CD8-positive, alpha-beta memory T cell (primary cell): ENCODE measurements at regions not wholly inside any gene's neighbourhood (a gene's known extent, or its start where the extent isn't known, plus 50 kb on each side); places are given as distances from the start of the nearest gene placed in this dataset.
"Not testable (repeated sequence)": the region's sequence is repeated elsewhere in the genome, so short reads cannot be mapped to it uniquely, and the experiment has no call there.

ENCODE experiments used
- CTCF ChIA-PET: fragments of 350-600 bp; sonication (Branson Sonifier 250); formaldehyde crosslinking; loops from one replicate; lab custom pipeline; 2021; ENCODE audit warnings: antibody characterized with exemption; lab: Charles Lee
- POLR2A ChIA-PET: fragments of 350-600 bp; sonication (Branson Sonifier 250); formaldehyde crosslinking; loops from one replicate; lab custom pipeline; 2021; ENCODE audit warnings: antibody characterized with exemption; lab: Charles Lee
- DNase-seq, 5 donors: peaks; one replicate each; pipeline versions ENCODE4 v3.0.0 to v3.0.0-alpha.2; 2020 to 2022; ENCODE audit warnings: mixed read lengths in 1 of 5
- H3K27ac ChIP-seq: one replicate; pipeline ENCODE4 v1.7.0; 2013; ENCODE audit warnings: low read depth, mild to moderate bottlenecking, low read length, moderate library complexity
- H3K27me3 ChIP-seq: 2 replicates; pipeline ENCODE4 v1.7.0; 2013; ENCODE audit warnings: low read length, mild to moderate bottlenecking; ENCODE audit not compliant: insufficient read depth, poor library complexity, severe bottlenecking
- H3K36me3 ChIP-seq: 2 replicates; pipeline ENCODE4 v1.7.0; 2013; ENCODE audit warnings: mild to moderate bottlenecking, low read length, moderate library complexity; ENCODE audit not compliant: insufficient read depth
- H3K4me1 ChIP-seq: 2 replicates; pipeline ENCODE4 v1.7.0; 2013; ENCODE audit warnings: mild to moderate bottlenecking, low read length, moderate library complexity; ENCODE audit not compliant: insufficient read depth
- H3K4me3 ChIP-seq: 2 replicates; pipeline ENCODE4 v1.7.0; 2013; ENCODE audit warnings: mild to moderate bottlenecking, low read length
- H3K9me3 ChIP-seq: 2 replicates; pipeline ENCODE4 v1.7.0; 2013; ENCODE audit warnings: mild to moderate bottlenecking, low read length
- H3K27ac Mint-ChIP-seq, 8 donors: one replicate each; pipeline ENCODE4 v1.8.0; 2020 to 2021; ENCODE audit warnings: mixed read lengths in 8 of 8, mild to moderate bottlenecking in 6 of 8, inconsistent platforms in 3 of 8, moderate library complexity in 3 of 8
- H3K27me3 Mint-ChIP-seq, 2 donors: one replicate each; pipeline ENCODE4 v1.8.0; 2020 to 2021; ENCODE audit warnings: mixed read lengths in 2 of 2, mild to moderate bottlenecking in 1 of 2, moderate library complexity in 1 of 2
- H3K36me3 Mint-ChIP-seq, 3 donors: one replicate each; pipeline ENCODE4 v1.8.0; 2020 to 2021; ENCODE audit warnings: mixed read lengths in 3 of 3, inconsistent platforms in 1 of 3, mild to moderate bottlenecking in 1 of 3
- H3K4me1 Mint-ChIP-seq, 3 donors: one replicate each; pipeline ENCODE4 v1.8.0; 2020 to 2021; ENCODE audit warnings: mixed read lengths in 3 of 3, inconsistent platforms in 1 of 3, mild to moderate bottlenecking in 1 of 3
- H3K4me3 Mint-ChIP-seq, 7 donors: one replicate each; pipeline ENCODE4 v1.8.0; 2020 to 2021; ENCODE audit warnings: mixed read lengths in 7 of 7, mild to moderate bottlenecking in 6 of 7, moderate library complexity in 4 of 7, inconsistent platforms in 2 of 7
- H3K9me3 Mint-ChIP-seq, 5 donors: one replicate each; pipeline ENCODE4 v1.8.0; 2020 to 2022; ENCODE audit warnings: mixed read lengths in 5 of 5, mild to moderate bottlenecking in 3 of 5, moderate library complexity in 2 of 5, inconsistent platforms in 1 of 5

DNA sequence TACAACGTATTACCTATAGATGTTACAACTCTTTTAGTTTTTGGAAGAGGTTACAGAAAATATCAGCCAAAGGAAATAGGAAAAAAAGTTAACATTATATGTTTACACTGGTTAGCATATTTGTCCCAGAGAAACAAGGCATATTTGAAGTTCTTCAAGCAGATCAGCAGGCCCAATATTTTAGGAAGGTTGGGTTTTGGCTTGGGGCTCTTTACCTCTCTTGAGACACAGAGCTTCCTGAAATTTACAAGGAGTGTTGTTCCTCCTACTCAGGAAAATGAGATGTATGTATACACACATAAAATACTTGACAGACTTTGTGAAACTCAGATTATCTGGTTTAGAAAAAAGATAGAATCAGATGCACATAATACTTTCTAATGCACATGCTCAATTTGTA, 323.6 kb downstream of the HGF start:
- Mint-ChIP-seq H3K36me3 (no peaks in the 10 kb centered on the region), H3K4me3 (no peak overlapping the region), H3K9me3 (peaks cover 0 to 20% (median 2%) of the 10 kb centered on the region in 5 donors), H3K27ac (no peak overlapping the region), H3K4me1 (no peaks in the 10 kb centered on the region), H3K27me3 (no peaks in the 10 kb centered on the region)
- CTCF ChIA-PET, result no interaction called here
- DNase-seq, result no peak
- no peak overlapping the region for H3K27ac ChIP-seq
- H3K27me3 ChIP-seq, result no peaks in the 10 kb centered on the region
- H3K4me3 ChIP-seq, result no peak overlapping the region
- H3K36me3 ChIP-seq, result no peaks in the 10 kb centered on the region
- no peaks in the 10 kb centered on the region for H3K4me1 ChIP-seq
- no peaks in the 10 kb centered on the region for H3K9me3 ChIP-seq
- POLR2A ChIA-PET, result no interaction called here

DNA sequence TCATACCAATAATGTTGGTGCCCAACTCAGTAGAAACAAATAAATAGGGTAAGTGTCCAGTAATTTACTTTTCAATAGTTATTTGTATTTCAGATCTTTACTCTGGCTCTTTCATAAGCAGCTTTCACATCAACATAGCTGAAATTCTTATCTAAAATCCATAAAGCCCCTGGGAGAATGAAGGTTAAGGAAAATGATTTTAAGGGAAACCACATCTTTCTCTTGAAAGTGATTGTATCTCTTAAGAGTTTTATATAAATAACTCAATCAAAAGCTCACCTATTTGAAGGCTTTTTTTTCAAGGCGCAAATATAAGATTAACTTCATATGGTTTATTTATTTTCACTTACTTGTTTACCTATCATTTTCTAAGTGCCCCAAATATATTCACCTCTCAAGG, 324.4 kb downstream of the HGF start:
- Mint-ChIP-seq H3K27ac (no peak overlapping the region), H3K9me3 (peaks cover 0 to 15% (median 4%) of the 10 kb centered on the region in 5 donors), H3K4me1 (no peaks in the 10 kb centered on the region), H3K4me3 (no peak overlapping the region), H3K36me3 (no peaks in the 10 kb centered on the region), H3K27me3 (no peaks in the 10 kb centered on the region)
- no peaks in the 10 kb centered on the region for H3K4me1 ChIP-seq
- H3K4me3 ChIP-seq, result no peak overlapping the region
- POLR2A ChIA-PET, result no interaction called here
- H3K36me3 ChIP-seq, result no peaks in the 10 kb centered on the region
- no peaks in the 10 kb centered on the region for H3K9me3 ChIP-seq
- CTCF ChIA-PET, result no interaction called here
- DNase-seq, result no peak
- no peaks in the 10 kb centered on the region for H3K27me3 ChIP-seq
- H3K27ac ChIP-seq, result no peak overlapping the region

DNA sequence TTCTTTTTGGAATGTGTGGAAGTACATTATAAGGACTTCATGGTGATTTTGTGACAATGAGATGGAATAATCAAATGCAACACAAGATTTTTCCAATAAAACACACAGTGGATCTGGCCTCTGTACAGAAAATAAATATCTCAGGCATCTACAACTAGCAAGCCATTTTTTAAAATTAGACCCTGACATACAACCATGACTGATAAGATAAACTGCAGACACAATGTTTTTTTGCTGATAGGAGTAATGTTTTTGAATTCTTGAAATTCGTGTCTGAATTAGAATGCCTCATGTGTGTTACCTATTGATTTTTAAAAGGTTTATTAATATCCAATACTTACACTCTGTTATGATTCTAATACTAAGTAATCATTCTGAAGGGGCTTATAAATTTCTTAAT, 328.1 kb downstream of the HGF start:
- no peaks in the 10 kb centered on the region for H3K36me3 Mint-ChIP-seq
- POLR2A ChIA-PET, result no interaction called here
- Histone ChIP-seq H3K27me3 (no peaks in the 10 kb centered on the region), H3K36me3 (no peaks in the 10 kb centered on the region), H3K9me3 (no peaks in the 10 kb centered on the region), H3K27ac (no peak overlapping the region), H3K4me3 (no peak overlapping the region), H3K4me1 (no peaks in the 10 kb centered on the region)
- CTCF ChIA-PET, result no interaction called here
- DNase-seq, result no peak
- no peak overlapping the region for H3K27ac Mint-ChIP-seq
- no peaks in the 10 kb centered on the region for H3K4me1 Mint-ChIP-seq
- H3K4me3 Mint-ChIP-seq, result no peak overlapping the region
- no peaks in the 10 kb centered on the region for H3K27me3 Mint-ChIP-seq
- peaks cover 4 to 14% (median 8%) of the 10 kb centered on the region in 5 donors for H3K9me3 Mint-ChIP-seq

DNA sequence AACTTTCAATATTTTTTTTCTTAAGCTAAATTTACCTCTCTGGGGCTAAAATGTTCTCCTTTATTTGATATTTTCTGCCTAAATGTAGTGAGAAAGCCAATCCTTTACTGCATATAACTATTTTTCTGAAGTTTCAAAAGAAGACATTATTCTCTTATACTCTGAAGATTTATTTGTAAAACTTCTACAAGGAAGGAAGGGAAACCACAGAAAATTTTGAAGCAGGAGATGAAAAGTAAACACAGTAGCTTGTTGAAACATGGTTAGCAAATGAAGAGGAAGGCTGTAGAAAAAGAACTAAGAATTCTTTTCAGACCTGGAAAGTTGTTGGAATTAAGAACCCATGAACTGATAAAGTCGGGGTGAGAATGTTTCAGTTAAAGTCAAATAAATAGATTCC, 330.3 kb downstream of the HGF start:
- no peaks in the 10 kb centered on the region for H3K9me3 ChIP-seq
- H3K27ac Mint-ChIP-seq, result no peak overlapping the region
- H3K4me1 Mint-ChIP-seq, result no peaks in the 10 kb centered on the region
- H3K27me3 ChIP-seq, result no peaks in the 10 kb centered on the region
- no peak for DNase-seq
- no peak overlapping the region for H3K27ac ChIP-seq
- H3K36me3 Mint-ChIP-seq, result peaks cover 0 to 1% (median 0%) of the 10 kb centered on the region in 3 donors
- H3K27me3 Mint-ChIP-seq, result no peaks in the 10 kb centered on the region
- CTCF ChIA-PET, result no interaction called here
- H3K4me3 ChIP-seq, result no peak overlapping the region
- H3K36me3 ChIP-seq, result no peaks in the 10 kb centered on the region
- H3K4me3 Mint-ChIP-seq, result no peak overlapping the region
- POLR2A ChIA-PET, result no interaction called here
- no peaks in the 10 kb centered on the region for H3K4me1 ChIP-seq
- peaks cover 4 to 16% (median 12%) of the 10 kb centered on the region in 5 donors for H3K9me3 Mint-ChIP-seq

DNA sequence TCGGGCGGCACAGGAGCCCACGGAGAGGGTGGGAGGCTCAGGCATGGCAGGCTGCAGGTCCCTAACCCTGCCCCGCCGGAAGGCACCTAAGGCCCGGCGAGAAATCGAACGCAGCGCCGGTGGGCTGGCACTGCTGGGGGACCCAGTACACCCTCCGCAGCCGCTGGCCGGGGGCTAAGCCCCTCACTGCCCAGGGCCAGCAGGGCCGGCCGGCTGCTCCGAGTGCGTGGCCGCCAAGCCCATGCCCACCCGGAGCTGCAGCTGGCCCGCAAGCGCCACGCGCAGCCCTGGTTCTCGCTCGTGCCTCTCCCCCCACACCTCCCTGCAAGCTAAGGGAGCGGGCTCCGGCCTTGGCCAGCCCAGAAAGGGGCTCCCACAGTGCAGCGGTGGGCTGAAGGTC, 332.7 kb downstream of the HGF start:
- H3K9me3 Mint-ChIP-seq, result peaks cover 4 to 19% (median 10%) of the 10 kb centered on the region in 5 donors
- H3K36me3 Mint-ChIP-seq, DNase-seq, CTCF ChIA-PET, H3K4me3 Mint-ChIP-seq, H3K27ac ChIP-seq, H3K4me1 Mint-ChIP-seq, H3K4me1 ChIP-seq, H3K4me3 ChIP-seq, H3K27ac Mint-ChIP-seq, POLR2A ChIA-PET, H3K36me3 ChIP-seq, H3K9me3 ChIP-seq, H3K27me3 ChIP-seq, H3K27me3 Mint-ChIP-seq: not testable (repeated sequence)

DNA sequence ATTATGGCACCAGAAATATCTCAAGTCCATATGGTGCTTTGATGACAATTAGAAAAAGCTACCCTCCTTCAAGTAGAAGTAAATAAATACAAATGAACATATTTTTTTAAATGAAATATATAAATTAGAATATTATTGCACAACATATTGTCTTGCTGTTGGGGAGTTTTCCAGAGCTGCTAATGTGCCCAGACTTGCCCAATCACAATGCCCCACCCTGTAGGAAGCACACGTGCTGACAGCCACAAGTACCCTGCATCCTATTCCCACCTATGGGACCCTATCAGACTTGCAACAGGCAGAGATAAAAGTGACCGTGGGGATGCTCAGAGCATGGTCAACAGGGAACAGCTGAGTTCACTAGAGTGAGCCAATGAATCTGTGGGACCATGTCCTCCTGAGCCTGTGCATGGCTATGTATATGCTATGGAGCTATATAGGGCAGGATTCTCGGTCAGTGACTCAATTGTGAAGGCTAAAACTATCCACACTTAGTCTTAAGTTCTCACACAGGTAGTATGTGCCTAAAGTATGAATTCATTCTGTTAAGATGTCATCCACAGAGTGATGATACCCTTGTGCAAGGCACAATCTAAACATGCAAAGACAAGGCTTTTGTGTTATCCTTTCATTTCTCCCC, 336.0 kb downstream of the HGF start:
- no peak for DNase-seq
- Mint-ChIP-seq H3K4me1 (no peaks in the 10 kb centered on the region), H3K27ac (no peak overlapping the region), H3K9me3 (peaks cover 0 to 34% (median 8%) of the 10 kb centered on the region in 5 donors), H3K36me3 (peaks cover 0 to 1% (median 0%) of the 10 kb centered on the region in 3 donors), H3K27me3 (no peaks in the 10 kb centered on the region), H3K4me3 (no peak overlapping the region)
- ChIA-PET CTCF (no interaction called here), POLR2A (no interaction called here)
- Histone ChIP-seq H3K9me3 (no peaks in the 10 kb centered on the region), H3K36me3 (no peaks in the 10 kb centered on the region), H3K4me1 (no peaks in the 10 kb centered on the region), H3K27ac (no peak overlapping the region), H3K27me3 (no peaks in the 10 kb centered on the region), H3K4me3 (no peak overlapping the region)

DNA sequence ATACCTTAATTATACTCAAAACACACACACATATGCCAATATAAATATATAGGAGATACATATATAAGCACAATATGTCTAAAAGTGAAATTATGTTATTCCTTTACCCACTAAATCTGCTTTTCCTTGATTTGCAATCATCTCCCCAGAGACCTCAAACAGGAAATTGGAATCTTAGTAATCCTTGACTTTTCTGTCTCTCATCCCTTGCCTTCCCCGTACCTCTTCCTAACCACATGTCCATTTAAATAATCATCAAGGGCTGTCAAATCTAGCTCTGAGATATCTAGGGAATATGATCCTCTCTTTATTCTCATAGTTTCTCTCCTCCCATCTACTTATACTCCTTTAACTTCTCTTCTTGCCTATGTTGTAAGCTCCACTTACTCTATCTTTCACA, 336.6 kb downstream of the HGF start:
- Mint-ChIP-seq H3K27ac (no peak overlapping the region), H3K4me3 (no peak overlapping the region), H3K36me3 (peaks cover 0 to 1% (median 0%) of the 10 kb centered on the region in 3 donors), H3K27me3 (no peaks in the 10 kb centered on the region), H3K9me3 (peaks cover 0 to 34% (median 8%) of the 10 kb centered on the region in 5 donors), H3K4me1 (no peaks in the 10 kb centered on the region)
- ChIA-PET POLR2A (no interaction called here), CTCF (no interaction called here)
- Histone ChIP-seq H3K27ac (no peak overlapping the region), H3K4me3 (no peak overlapping the region), H3K36me3 (no peaks in the 10 kb centered on the region), H3K4me1 (no peaks in the 10 kb centered on the region), H3K27me3 (no peaks in the 10 kb centered on the region), H3K9me3 (no peaks in the 10 kb centered on the region)
- no peak for DNase-seq

DNA sequence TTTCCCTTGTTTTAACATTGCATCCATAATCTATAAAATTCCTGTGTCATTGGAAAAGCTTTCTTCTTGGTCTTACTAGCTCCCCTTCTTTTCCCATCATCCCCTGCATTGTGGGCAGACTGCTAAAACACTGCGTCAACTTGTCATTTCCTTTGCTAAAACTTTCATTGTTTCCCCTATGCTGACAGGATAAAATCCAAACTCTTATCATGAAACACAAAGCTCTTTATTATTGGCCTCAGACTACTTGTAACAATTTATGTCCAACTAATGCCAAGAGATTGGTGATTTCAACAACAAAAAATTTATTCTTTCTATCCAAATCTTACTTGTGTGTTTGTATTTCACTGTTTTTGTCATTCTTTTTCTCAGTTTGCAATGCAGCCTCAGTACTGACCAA, 339.1 kb downstream of the HGF start:
- Mint-ChIP-seq H3K36me3 (peaks cover 0 to 1% (median 0%) of the 10 kb centered on the region in 3 donors), H3K27ac (no peak overlapping the region), H3K4me3 (no peak overlapping the region), H3K27me3 (no peaks in the 10 kb centered on the region), H3K9me3 (peaks cover 4 to 25% (median 8%) of the 10 kb centered on the region in 5 donors), H3K4me1 (no peaks in the 10 kb centered on the region)
- Histone ChIP-seq H3K36me3 (no peaks in the 10 kb centered on the region), H3K27me3 (no peaks in the 10 kb centered on the region), H3K4me1 (no peaks in the 10 kb centered on the region), H3K27ac (no peak overlapping the region), H3K4me3 (no peak overlapping the region), H3K9me3 (no peaks in the 10 kb centered on the region)
- DNase-seq, result no peak
- CTCF ChIA-PET, result no interaction called here
- POLR2A ChIA-PET, result no interaction called here
